ENCODE measurements at regions not wholly inside any gene's neighbourhood (a gene's known extent, or its start where the extent isn't known, plus 50 kb on each side); places are given as distances from the start of the nearest gene placed in this dataset.

- H3K36me3 ChIP-seq (ENCODE audit: control insufficient read depth, insufficient read depth, low read length), result no peaks in the 10 kb centered on the region
- in situ Hi-C loops (cut with MboI), result no loop called here
These were observed 375.9 kb upstream of the DPPA4 start for GRCh38 chr3:109713288-109713687.

More at GRCh38 chr3:109713288-109713687, 375.9 kb upstream of the DPPA4 start:
- Histone ChIP-seq H3K9me3 (replicated peaks; ENCODE audit: control insufficient read depth, insufficient read depth, low read depth, low read length) (no peaks in the 10 kb centered on the region), H4K20me1 (replicated peaks; ENCODE audit: control insufficient read depth, insufficient read depth, low read length) (no peaks in the 10 kb centered on the region), H3K79me2 (ENCODE audit: control insufficient read depth, insufficient read depth, low read length) (no peaks in the 10 kb centered on the region), H3K9me1 (ENCODE audit: control insufficient read depth, insufficient read depth, low read length) (no peaks in the 10 kb centered on the region), H2AFZ (ENCODE audit: low read depth, low read length) (no peak overlapping the region), H3K9ac (ENCODE audit: insufficient read depth in 1 of 2, low read depth in 2 of 2, low read length in 2 of 2) (no peak overlapping the region), H3K4me2 (ENCODE audit: insufficient read depth, low read length) (no peak overlapping the region), H3K4me3 (no peak overlapping the region), H3K27ac (ENCODE audit: extremely low read depth, low read depth, low read length) (no peak overlapping the region), H3K4me1 (replicated peaks in 1 of 2; ENCODE audit: control insufficient read depth in 2 of 2, insufficient read depth in 2 of 2, low read length in 2 of 2) (no peaks in the 10 kb centered on the region), H3K27me3 (ENCODE audit: control insufficient read depth in 2 of 2, insufficient read depth in 2 of 2, low read length in 2 of 2) (no peaks in the 10 kb centered on the region)
- CTCF ChIA-PET (ENCODE audit: low intra/inter-chr PET ratio), result no interaction called here
- WGBS (ENCODE audit: insufficient coverage, low coverage, missing lambda C conversion rate), result 0% methylated on average over 2 of the region's 2 CpGs
- POLR2A ChIA-PET, result no interaction called here
- no TSS peak for BruUV-seq (replicated peaks)
- DNase-seq (ENCODE audit: extremely low read depth in 1 of 4, low spot score in 3 of 4) (no peak), FAIRE-seq (no peak), ATAC-seq (no peak)
- intact Hi-C loops (cut with micrococcal nuclease), result no loop called here
- TF ChIP-seq RCOR1 (IDR thresholded peaks at IDR 0.05; ENCODE audit: borderline replicate concordance in 1 of 2, low read depth in 2 of 2, low read length in 2 of 2) (no peak), ZBTB49 (CRISPR knock-in tag; IDR thresholded peaks at IDR 0.05; ENCODE audit: borderline replicate concordance) (no peak), ZNF282 (CRISPR knock-in tag; IDR thresholded peaks at IDR 0.05) (no peak), PRMT5 (CRISPR knock-in tag; IDR thresholded peaks at IDR 0.05) (no peak)

Data from K562 (cell line).